HG02571 (cell line): ENCODE measurements at regions not wholly inside any gene's neighbourhood (a gene's known extent, or its start where the extent isn't known, plus 50 kb on each side); places are given as distances from the start of the nearest gene placed in this dataset.
A peak's percentile ranks its signal among the peaks of the same experiment; 100 is the strongest.

Source experiments
- ATAC-seq: cut with Tn5 transposase; IDR thresholded peaks from one replicate; pipeline ENCODE4 v1.9.1; 2021; ENCODE audit warnings: mild to moderate bottlenecking, moderate library complexity; ENCODE audit not compliant: unreplicated experiment

- ATAC-seq: no peak
These were observed 245.6 kb upstream of the GOLIM4 start for GRCh38 chr3:168341192-168341815.

GRCh38 chr3:168338161-168338560, 242.4 kb upstream of the GOLIM4 start:
- ATAC-seq: no peak

- ATAC-seq: no peak
These were observed 240.6 kb upstream of the GOLIM4 start for GRCh38 chr3:168336276-168336675.

- ATAC-seq: no peak
These were observed 237.7 kb upstream of the GOLIM4 start for GRCh38 chr3:168333410-168333935.

GRCh38 chr3:168331756-168332155, 236.0 kb upstream of the GOLIM4 start:
- no peak for ATAC-seq

- ATAC-seq: no peak
These were observed 235.3 kb upstream of the GOLIM4 start for GRCh38 chr3:168330983-168331382.

- no peak for ATAC-seq
These were observed 232.1 kb upstream of the GOLIM4 start for GRCh38 chr3:168327856-168328255.

GRCh38 chr3:168325684-168326083, 230.0 kb upstream of the GOLIM4 start:
- ATAC-seq: no peak

GRCh38 chr3:168322941-168323340, 227.2 kb upstream of the GOLIM4 start:
- ATAC-seq: no peak

- ATAC-seq: no peak
These were observed 218.4 kb upstream of the GOLIM4 start for GRCh38 chr3:168314166-168314565.

- ATAC-seq: no peak
These were observed 217.3 kb upstream of the GOLIM4 start for GRCh38 chr3:168312984-168313383.

- ATAC-seq: no peak
These were observed 212.2 kb upstream of the GOLIM4 start for GRCh38 chr3:168307893-168308292.

GRCh38 chr3:168295027-168295426, 199.3 kb upstream of the GOLIM4 start:
- no peak for ATAC-seq

- no peak for ATAC-seq
These were observed 196.6 kb upstream of the GOLIM4 start for GRCh38 chr3:168292296-168292695.

GRCh38 chr3:168289471-168290008, 193.8 kb upstream of the GOLIM4 start:
- ATAC-seq: no peak

GRCh38 chr3:168288511-168289401, 193.0 kb upstream of the GOLIM4 start:
- no peak for ATAC-seq

GRCh38 chr3:168285506-168285905, 189.8 kb upstream of the GOLIM4 start:
- no peak for ATAC-seq

- ATAC-seq: no peak
These were observed 189.0 kb upstream of the GOLIM4 start for GRCh38 chr3:168284728-168285127.

- no peak for ATAC-seq
These were observed 179.9 kb upstream of the GOLIM4 start for GRCh38 chr3:168275662-168276061.

GRCh38 chr3:168273917-168274316, 178.2 kb upstream of the GOLIM4 start:
- peak; percentile 78 for ATAC-seq

- no peak for ATAC-seq
These were observed 177.3 kb upstream of the GOLIM4 start for GRCh38 chr3:168273036-168273435.
